PC-3 (cell line): ENCODE measurements at regions not wholly inside any gene's neighbourhood (a gene's known extent, or its start where the extent isn't known, plus 50 kb on each side); places are given as distances from the start of the nearest gene placed in this dataset.

Source experiments
- CTCF ChIP-seq: fragments of 300-600 bp; sonication (generic); conservative IDR thresholded peaks from 2 replicates; pipeline ENCODE4 v1.5.1; 2017; ENCODE audit warnings: antibody characterized with exemption, low read depth, mild to moderate bottlenecking, low read length
- EZH2 ChIP-seq: fragments of 300-600 bp; sonication (generic); IDR thresholded peaks from one replicate; pipeline ENCODE4 v1.6.1; 2017; ENCODE audit warnings: antibody characterized with exemption, mild to moderate bottlenecking, low read length; ENCODE audit not compliant: unreplicated experiment
- EZH2phosphoT487 ChIP-seq: fragments of 300-600 bp; sonication (generic); IDR thresholded peaks from 2 replicates; pipeline ENCODE4 v1.6.1; 2018; ENCODE audit warnings: mild to moderate bottlenecking, antibody characterized with exemption, low read length, borderline replicate concordance

GRCh38 chr11:43122546-43122945, 189.2 kb upstream of the API5 start:
- TF ChIP-seq CTCF (no peak), EZH2phosphoT487 (no peak), EZH2 (no peak)
